ENCODE measurements at regions not wholly inside any gene's neighbourhood (a gene's known extent, or its start where the extent isn't known, plus 50 kb on each side); places are given as distances from the start of the nearest gene placed in this dataset.

GRCh38 chr11:33616552-33616951 is 84.1 kb downstream of the C11orf91 start:
- no peak for DNase-seq (ENCODE audit: low read depth)

- no peak for DNase-seq (ENCODE audit: low read depth)
Observed at GRCh38 chr11:33615751-33616150, 84.9 kb downstream of the C11orf91 start.

- DNase-seq (ENCODE audit: low read depth): no peak
Observed at GRCh38 chr11:33613404-33613803, 87.2 kb downstream of the C11orf91 start.

- DNase-seq (ENCODE audit: low read depth): no peak
Observed at GRCh38 chr11:33610903-33611302, 89.7 kb downstream of the C11orf91 start.

- no peak for DNase-seq (ENCODE audit: low read depth)
Observed at GRCh38 chr11:33608386-33608785, 92.2 kb downstream of the C11orf91 start.

GRCh38 chr11:33606762-33607161 is 93.9 kb downstream of the C11orf91 start:
- no peak for DNase-seq (ENCODE audit: low read depth)

- DNase-seq (ENCODE audit: low read depth): no peak
Observed at GRCh38 chr11:33605703-33606102, 94.9 kb downstream of the C11orf91 start.

GRCh38 chr11:33598426-33599069 is 102.1 kb downstream of the C11orf91 start:
- no peak for DNase-seq (ENCODE audit: low read depth)

- DNase-seq (ENCODE audit: low read depth): no peak
Observed at GRCh38 chr11:33594188-33594587, 106.4 kb downstream of the C11orf91 start.

GRCh38 chr11:33590441-33590840 is 110.2 kb downstream of the C11orf91 start:
- DNase-seq (ENCODE audit: low read depth): no peak

GRCh38 chr11:33588056-33588455 is 112.6 kb downstream of the C11orf91 start:
- no peak for DNase-seq (ENCODE audit: low read depth)

- no peak for DNase-seq (ENCODE audit: low read depth)
Observed at GRCh38 chr11:33585586-33586209, 114.9 kb downstream of the C11orf91 start.

GRCh38 chr11:33582636-33583325 is 117.8 kb downstream of the C11orf91 start:
- no peak for DNase-seq (ENCODE audit: low read depth)

- no peak for DNase-seq (ENCODE audit: low read depth)
Observed at GRCh38 chr11:33579101-33579500, 121.5 kb downstream of the C11orf91 start.

- DNase-seq (ENCODE audit: low read depth): no peak
Observed at GRCh38 chr11:33577204-33577603, 123.4 kb downstream of the C11orf91 start.

GRCh38 chr11:33575311-33575710 is 125.3 kb downstream of the C11orf91 start:
- DNase-seq (ENCODE audit: low read depth): no peak

- no peak for DNase-seq (ENCODE audit: low read depth)
Observed at GRCh38 chr11:33574331-33574730, 126.3 kb downstream of the C11orf91 start.

- DNase-seq (ENCODE audit: low read depth): no peak
Observed at GRCh38 chr11:33569333-33569732, 131.3 kb downstream of the C11orf91 start.

- DNase-seq (ENCODE audit: low read depth): no peak
Observed at GRCh38 chr11:33567004-33567403, 133.6 kb downstream of the C11orf91 start.

- DNase-seq (ENCODE audit: low read depth): no peak
Observed at GRCh38 chr11:33564856-33565453, 135.7 kb downstream of the C11orf91 start.

GRCh38 chr11:33560729-33561128 is 139.9 kb downstream of the C11orf91 start:
- DNase-seq (ENCODE audit: low read depth): no peak

- no peak for DNase-seq (ENCODE audit: low read depth)
Observed at GRCh38 chr11:33559567-33559966, 141.1 kb downstream of the C11orf91 start.

- no peak for DNase-seq (ENCODE audit: low read depth)
Observed at GRCh38 chr11:33558097-33558496, 142.5 kb downstream of the C11orf91 start.

Data from activated T-cell treated with anti-CD3 and anti-CD28 coated beads for 1 hour (primary cell).